SK-N-SH (cell line): ENCODE measurements at regions not wholly inside any gene's neighbourhood (a gene's known extent, or its start where the extent isn't known, plus 50 kb on each side); places are given as distances from the start of the nearest gene placed in this dataset.

Experiments used
- CTCF ChIA-PET: fragments of 300-600, 350-600 bp; formaldehyde crosslinking; extraction: SDS; loops from one replicate; lab custom pipeline; 2021; lab: Yijun Ruan, JAX
- POLR2A ChIA-PET: fragments of 350-600 bp; sonication (Branson Sonifier 250); formaldehyde crosslinking; extraction: SDS; loops from one replicate; lab custom pipeline; 2020; ENCODE audit warnings: antibody characterized with exemption, inconsistent platforms; lab: Yijun Ruan, JAX
- DNase-seq: peaks from one replicate; pipeline ENCODE4 v3.0.0; 2012
- H2AFZ ChIP-seq: fragments of 200-600 bp; sonication (generic); 2 replicates; pipeline ENCODE4 v1.8.1; 2016; ENCODE audit warnings: antibody characterized with exemption, mild to moderate bottlenecking, low read depth
- H3F3A ChIP-seq: fragments of 200-600 bp; sonication (generic); replicated peaks from 2 replicates; pipeline ENCODE3; 2016; ENCODE audit warnings: antibody characterized with exemption, mild to moderate bottlenecking; ENCODE audit not compliant: insufficient read depth
- H3K27ac ChIP-seq, 2 experiments: fragments of 200-500 bp in 1 of 2; fragments of 200-600 bp in 1 of 2; sonication (Bioruptor generic) in 1 of 2; sonication (generic), shearing (Covaris generic) in 1 of 2; 2 replicates each; pipeline versions ENCODE4 v1.5.1 to v1.6.1; 2014 to 2016; ENCODE audit warnings: low read depth in 2 of 2, inconsistent platforms in 1 of 2, low read length in 1 of 2, mild to moderate bottlenecking in 1 of 2, mixed read lengths in 1 of 2
- H3K27me3 ChIP-seq: fragments of 200-600 bp; sonication (generic), shearing (Covaris generic); 2 replicates; pipeline ENCODE4 v1.6.1; 2016; ENCODE audit warnings: mixed run types; ENCODE audit not compliant: insufficient read depth
- H3K36me3 ChIP-seq, 2 experiments: fragments of 200-500 bp in 1 of 2; fragments of 200-600 bp in 1 of 2; sonication (Bioruptor generic) in 1 of 2; sonication (generic) in 1 of 2; replicated peaks in 1 of 2; 2 replicates each; pipeline versions ENCODE3 to v1.5.1; 2014 to 2016; ENCODE audit warnings: low read length in 1 of 2, mild to moderate bottlenecking in 1 of 2; ENCODE audit not compliant: insufficient read depth in 2 of 2, control insufficient read depth in 1 of 2
- H3K4me1 ChIP-seq, 2 experiments: fragments of 200-500 bp in 1 of 2; fragments of 200-600 bp in 1 of 2; sonication (Bioruptor generic) in 1 of 2; sonication (generic), shearing (Covaris generic) in 1 of 2; 2 replicates each; pipeline versions ENCODE4 v1.5.1 to v1.6.1; 2014 to 2016; ENCODE audit warnings: low read depth in 1 of 2, low read length in 1 of 2, mixed run types in 1 of 2; ENCODE audit not compliant: insufficient read depth in 2 of 2, control insufficient read depth in 1 of 2
- H3K4me2 ChIP-seq: fragments of 200-600 bp; sonication (generic), shearing (Covaris generic); 2 replicates; pipeline ENCODE4 v1.6.1; 2017; ENCODE audit warnings: mixed run types
- H3K4me3 ChIP-seq, 2 experiments: fragments of 200-500 bp in 1 of 2; fragments of 200-600 bp in 1 of 2; sonication (Bioruptor generic) in 1 of 2; sonication (generic), shearing (Covaris generic) in 1 of 2; 2 replicates each; pipeline versions ENCODE4 v1.5.1 to v1.8.1; 2014 to 2016; ENCODE audit warnings: low read depth in 2 of 2, inconsistent platforms in 1 of 2, low read length in 1 of 2, mild to moderate bottlenecking in 1 of 2, mixed read lengths in 1 of 2, moderate library complexity in 1 of 2
- H3K79me2 ChIP-seq: fragments of 200-600 bp; sonication (generic); 2 replicates; pipeline ENCODE4 v1.8.1; 2017; ENCODE audit warnings: mild to moderate bottlenecking; ENCODE audit not compliant: insufficient read depth
- H3K9ac ChIP-seq: fragments of 200-600 bp; sonication (generic); 2 replicates; pipeline ENCODE4 v1.6.1; 2017; ENCODE audit warnings: mixed run types
- H3K9me2 ChIP-seq: fragments of 200-600 bp; sonication (generic); 2 replicates; pipeline ENCODE4 v1.6.1; 2017; ENCODE audit warnings: mixed run types
- H3K9me3 ChIP-seq: fragments of 200-600 bp; sonication (generic); 2 replicates; pipeline ENCODE4 v1.6.1; 2017; ENCODE audit warnings: mixed run types, mild to moderate bottlenecking, moderate library complexity
- H4K20me1 ChIP-seq: fragments of 200-600 bp; sonication (generic); 2 replicates; pipeline ENCODE4 v1.6.1; 2017; ENCODE audit warnings: mild to moderate bottlenecking, mixed run types; ENCODE audit not compliant: insufficient read depth
- CHD2 ChIP-seq: fragments of 150-350 bp; IDR thresholded peaks from 2 replicates; pipeline ENCODE4 v1.6.1; 2018; ENCODE audit warnings: low read length; ENCODE audit not compliant: partially characterized antibody
- EP300 ChIP-seq, 2 experiments: IDR thresholded peaks; 2 replicates each; pipeline versions ENCODE4 v1.4.0 to v1.6.1; 2012; ENCODE audit warnings: borderline replicate concordance in 1 of 2, low read depth in 1 of 2, low read length in 1 of 2
- EZH2phosphoT487 ChIP-seq: fragments of 200-600 bp; sonication (generic); IDR thresholded peaks from 2 replicates; pipeline ENCODE4 v1.6.1; 2017; ENCODE audit warnings: low read depth, mixed run types, mild to moderate bottlenecking, antibody characterized with exemption, moderate library complexity, borderline replicate concordance
- GATA2 ChIP-seq: sonication (generic); formaldehyde crosslinking; IDR thresholded peaks from 2 replicates; pipeline ENCODE4 v1.5.0; 2020; ENCODE audit warnings: mild to moderate bottlenecking, missing genetic modification reagents
- JUND ChIP-seq: IDR thresholded peaks from 2 replicates; pipeline ENCODE4 v1.4.0; 2012
- MXI1 ChIP-seq: IDR thresholded peaks from 2 replicates; pipeline ENCODE4 v1.6.1; 2012; ENCODE audit warnings: mild to moderate bottlenecking, low read depth, low read length, improper control_type of control experiment
- RCOR1 ChIP-seq: fragments of 150-350 bp; IDR thresholded peaks from 2 replicates; pipeline ENCODE4 v1.6.1; 2017; ENCODE audit warnings: antibody characterized with exemption, low read length
- RXRA ChIP-seq: IDR thresholded peaks from 2 replicates; pipeline ENCODE4 v1.4.0; 2012; ENCODE audit warnings: low read depth, mild to moderate bottlenecking, borderline replicate concordance
- SIN3A ChIP-seq: IDR thresholded peaks from 2 replicates; pipeline ENCODE4 v1.6.1; 2012; ENCODE audit warnings: low read depth, mild to moderate bottlenecking, low read length, moderate library complexity, borderline replicate concordance
- SMC3 ChIP-seq: IDR thresholded peaks from 2 replicates; pipeline ENCODE4 v1.6.1; 2012; ENCODE audit warnings: low read depth, low read length, improper control_type of control experiment
- TCF12 ChIP-seq: IDR thresholded peaks from 2 replicates; pipeline ENCODE4 v1.4.0; 2012
- TEAD4 ChIP-seq: IDR thresholded peaks from 2 replicates; pipeline ENCODE4 v1.4.0; 2012; ENCODE audit warnings: mild to moderate bottlenecking, borderline replicate concordance; ENCODE audit not compliant: insufficient read depth
- WGBS: methylation state at CpG from one replicate; pipeline ENCODE4 v1.1.6; 2017; ENCODE audit warnings: low lambda C conversion rate; 5-methylcytosine and 5-hydroxymethylcytosine counted together
- TF ChIP-seq, protein P1 (sequence below): IDR thresholded peaks from 2 replicates; pipeline ENCODE4 v1.4.0; 2012; ENCODE audit warnings: low read depth, borderline replicate concordance
- TF ChIP-seq, protein P2 (sequence below): IDR thresholded peaks from 2 replicates; pipeline ENCODE4 v1.4.0; 2012; ENCODE audit warnings: low read depth, borderline replicate concordance
- TF ChIP-seq, protein P3 (sequence below): fragments of 150-350 bp; IDR thresholded peaks from 2 replicates; pipeline ENCODE4 v1.6.1; 2017; ENCODE audit warnings: antibody characterized with exemption, low read length, low read depth, borderline replicate concordance
- TF ChIP-seq, protein P4 (sequence below): IDR thresholded peaks from 2 replicates; pipeline ENCODE4 v1.6.1; 2012; ENCODE audit warnings: mild to moderate bottlenecking, low read depth, low read length, moderate library complexity
- TF ChIP-seq, protein P5 (sequence below): fragments of 150-350 bp; IDR thresholded peaks from 2 replicates; pipeline ENCODE4 v1.6.1; 2016; ENCODE audit warnings: mild to moderate bottlenecking, low read depth, low read length
- TF ChIP-seq, protein P6 (sequence below): IDR thresholded peaks from 2 replicates; pipeline ENCODE4; 2012
- TF ChIP-seq, protein P7 (sequence below): fragments of 200-600 bp; sonication (generic); IDR thresholded peaks from 2 replicates; pipeline ENCODE4 v1.6.1; 2017; ENCODE audit warnings: antibody characterized with exemption, mild to moderate bottlenecking, moderate library complexity
- TF ChIP-seq, protein P8 (sequence below): IDR thresholded peaks from 2 replicates; pipeline ENCODE4 v1.4.0; 2012; ENCODE audit warnings: low read depth

DNA sequence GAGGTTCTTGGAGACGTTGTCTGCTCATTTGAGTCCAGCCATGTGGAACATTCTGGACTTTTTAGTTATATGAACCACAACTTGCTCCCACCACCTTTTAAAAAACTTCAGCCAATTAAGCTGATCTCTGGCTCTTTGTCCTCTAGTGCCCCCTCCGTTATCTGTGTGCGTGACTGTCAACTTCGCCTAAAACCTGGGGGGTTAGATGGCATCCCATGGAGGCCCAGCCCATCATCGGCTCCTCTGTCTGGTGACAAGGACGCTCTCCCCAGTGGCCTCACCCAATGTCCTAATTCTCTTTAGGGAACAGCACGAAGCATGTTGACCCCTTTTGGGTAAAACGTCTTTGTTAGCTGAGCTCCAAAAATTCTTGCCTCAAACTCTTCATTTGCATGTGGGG lies 341.0 kb upstream of the TNRC6C start:
- no peaks in the 10 kb centered on the region for H4K20me1 ChIP-seq
- CTCF ChIA-PET = interaction anchor here (1.0 to 1.2 kb wide), 2 partner anchors 10 to 187 kb away, joined by 3 read pairs; no protein-coding TSS in a partner anchor
- H2AFZ ChIP-seq = no peak overlapping the region
- no peaks in the 10 kb centered on the region for H3F3A ChIP-seq
- H3K4me3 ChIP-seq = no peak overlapping the region
- no peaks in the 10 kb centered on the region for H3K9me3 ChIP-seq
- H3K9me2 ChIP-seq = no peaks in the 10 kb centered on the region
- H3K9ac ChIP-seq = no peak overlapping the region
- H3K27ac ChIP-seq = no peak overlapping the region
- H3K4me2 ChIP-seq = no peak overlapping the region
- H3K36me3 ChIP-seq = no peaks in the 10 kb centered on the region
- DNase-seq = no peak
- 74% methylated on average over 8 of the region's 8 CpGs for WGBS
- no peaks in the 10 kb centered on the region; a peak in 1 of 4 replicates for H3K4me1 ChIP-seq
- H3K79me2 ChIP-seq = no peaks in the 10 kb centered on the region
- POLR2A ChIA-PET = no interaction called here
- TF ChIP-seq, protein P1, sequence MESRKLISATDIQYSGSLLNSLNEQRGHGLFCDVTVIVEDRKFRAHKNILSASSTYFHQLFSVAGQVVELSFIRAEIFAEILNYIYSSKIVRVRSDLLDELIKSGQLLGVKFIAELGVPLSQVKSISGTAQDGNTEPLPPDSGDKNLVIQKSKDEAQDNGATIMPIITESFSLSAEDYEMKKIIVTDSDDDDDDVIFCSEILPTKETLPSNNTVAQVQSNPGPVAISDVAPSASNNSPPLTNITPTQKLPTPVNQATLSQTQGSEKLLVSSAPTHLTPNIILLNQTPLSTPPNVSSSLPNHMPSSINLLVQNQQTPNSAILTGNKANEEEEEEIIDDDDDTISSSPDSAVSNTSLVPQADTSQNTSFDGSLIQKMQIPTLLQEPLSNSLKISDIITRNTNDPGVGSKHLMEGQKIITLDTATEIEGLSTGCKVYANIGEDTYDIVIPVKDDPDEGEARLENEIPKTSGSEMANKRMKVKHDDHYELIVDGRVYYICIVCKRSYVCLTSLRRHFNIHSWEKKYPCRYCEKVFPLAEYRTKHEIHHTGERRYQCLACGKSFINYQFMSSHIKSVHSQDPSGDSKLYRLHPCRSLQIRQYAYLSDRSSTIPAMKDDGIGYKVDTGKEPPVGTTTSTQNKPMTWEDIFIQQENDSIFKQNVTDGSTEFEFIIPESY = no peak
- no peak for TF ChIP-seq GATA2 (CRISPR knock-in tag)
- TF ChIP-seq SIN3A = no peak
- TF ChIP-seq MXI1 = no peak
- TF ChIP-seq JUND = no peak
- no peak for TF ChIP-seq EP300 (IDR thresholded peaks at IDR 0.05; ENCODE audit: borderline replicate concordance in 1 of 2, low read depth in 1 of 2, low read length in 1 of 2)
- TF ChIP-seq, protein P2, sequence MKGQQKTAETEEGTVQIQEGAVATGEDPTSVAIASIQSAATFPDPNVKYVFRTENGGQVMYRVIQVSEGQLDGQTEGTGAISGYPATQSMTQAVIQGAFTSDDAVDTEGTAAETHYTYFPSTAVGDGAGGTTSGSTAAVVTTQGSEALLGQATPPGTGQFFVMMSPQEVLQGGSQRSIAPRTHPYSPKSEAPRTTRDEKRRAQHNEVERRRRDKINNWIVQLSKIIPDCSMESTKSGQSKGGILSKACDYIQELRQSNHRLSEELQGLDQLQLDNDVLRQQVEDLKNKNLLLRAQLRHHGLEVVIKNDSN = no peak
- no peak for TF ChIP-seq TEAD4
- TF ChIP-seq, protein P3, sequence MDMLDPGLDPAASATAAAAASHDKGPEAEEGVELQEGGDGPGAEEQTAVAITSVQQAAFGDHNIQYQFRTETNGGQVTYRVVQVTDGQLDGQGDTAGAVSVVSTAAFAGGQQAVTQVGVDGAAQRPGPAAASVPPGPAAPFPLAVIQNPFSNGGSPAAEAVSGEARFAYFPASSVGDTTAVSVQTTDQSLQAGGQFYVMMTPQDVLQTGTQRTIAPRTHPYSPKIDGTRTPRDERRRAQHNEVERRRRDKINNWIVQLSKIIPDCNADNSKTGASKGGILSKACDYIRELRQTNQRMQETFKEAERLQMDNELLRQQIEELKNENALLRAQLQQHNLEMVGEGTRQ = no peak
- no peak for TF ChIP-seq TCF12
- TF ChIP-seq RCOR1 = no peak
- TF ChIP-seq, protein P4, sequence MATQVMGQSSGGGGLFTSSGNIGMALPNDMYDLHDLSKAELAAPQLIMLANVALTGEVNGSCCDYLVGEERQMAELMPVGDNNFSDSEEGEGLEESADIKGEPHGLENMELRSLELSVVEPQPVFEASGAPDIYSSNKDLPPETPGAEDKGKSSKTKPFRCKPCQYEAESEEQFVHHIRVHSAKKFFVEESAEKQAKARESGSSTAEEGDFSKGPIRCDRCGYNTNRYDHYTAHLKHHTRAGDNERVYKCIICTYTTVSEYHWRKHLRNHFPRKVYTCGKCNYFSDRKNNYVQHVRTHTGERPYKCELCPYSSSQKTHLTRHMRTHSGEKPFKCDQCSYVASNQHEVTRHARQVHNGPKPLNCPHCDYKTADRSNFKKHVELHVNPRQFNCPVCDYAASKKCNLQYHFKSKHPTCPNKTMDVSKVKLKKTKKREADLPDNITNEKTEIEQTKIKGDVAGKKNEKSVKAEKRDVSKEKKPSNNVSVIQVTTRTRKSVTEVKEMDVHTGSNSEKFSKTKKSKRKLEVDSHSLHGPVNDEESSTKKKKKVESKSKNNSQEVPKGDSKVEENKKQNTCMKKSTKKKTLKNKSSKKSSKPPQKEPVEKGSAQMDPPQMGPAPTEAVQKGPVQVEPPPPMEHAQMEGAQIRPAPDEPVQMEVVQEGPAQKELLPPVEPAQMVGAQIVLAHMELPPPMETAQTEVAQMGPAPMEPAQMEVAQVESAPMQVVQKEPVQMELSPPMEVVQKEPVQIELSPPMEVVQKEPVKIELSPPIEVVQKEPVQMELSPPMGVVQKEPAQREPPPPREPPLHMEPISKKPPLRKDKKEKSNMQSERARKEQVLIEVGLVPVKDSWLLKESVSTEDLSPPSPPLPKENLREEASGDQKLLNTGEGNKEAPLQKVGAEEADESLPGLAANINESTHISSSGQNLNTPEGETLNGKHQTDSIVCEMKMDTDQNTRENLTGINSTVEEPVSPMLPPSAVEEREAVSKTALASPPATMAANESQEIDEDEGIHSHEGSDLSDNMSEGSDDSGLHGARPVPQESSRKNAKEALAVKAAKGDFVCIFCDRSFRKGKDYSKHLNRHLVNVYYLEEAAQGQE = no peak
- TF ChIP-seq EZH2phosphoT487 = no peak
- no peak for TF ChIP-seq SMC3
- TF ChIP-seq, protein P5, sequence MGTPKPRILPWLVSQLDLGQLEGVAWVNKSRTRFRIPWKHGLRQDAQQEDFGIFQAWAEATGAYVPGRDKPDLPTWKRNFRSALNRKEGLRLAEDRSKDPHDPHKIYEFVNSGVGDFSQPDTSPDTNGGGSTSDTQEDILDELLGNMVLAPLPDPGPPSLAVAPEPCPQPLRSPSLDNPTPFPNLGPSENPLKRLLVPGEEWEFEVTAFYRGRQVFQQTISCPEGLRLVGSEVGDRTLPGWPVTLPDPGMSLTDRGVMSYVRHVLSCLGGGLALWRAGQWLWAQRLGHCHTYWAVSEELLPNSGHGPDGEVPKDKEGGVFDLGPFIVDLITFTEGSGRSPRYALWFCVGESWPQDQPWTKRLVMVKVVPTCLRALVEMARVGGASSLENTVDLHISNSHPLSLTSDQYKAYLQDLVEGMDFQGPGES = no peak
- TF ChIP-seq, protein P6, sequence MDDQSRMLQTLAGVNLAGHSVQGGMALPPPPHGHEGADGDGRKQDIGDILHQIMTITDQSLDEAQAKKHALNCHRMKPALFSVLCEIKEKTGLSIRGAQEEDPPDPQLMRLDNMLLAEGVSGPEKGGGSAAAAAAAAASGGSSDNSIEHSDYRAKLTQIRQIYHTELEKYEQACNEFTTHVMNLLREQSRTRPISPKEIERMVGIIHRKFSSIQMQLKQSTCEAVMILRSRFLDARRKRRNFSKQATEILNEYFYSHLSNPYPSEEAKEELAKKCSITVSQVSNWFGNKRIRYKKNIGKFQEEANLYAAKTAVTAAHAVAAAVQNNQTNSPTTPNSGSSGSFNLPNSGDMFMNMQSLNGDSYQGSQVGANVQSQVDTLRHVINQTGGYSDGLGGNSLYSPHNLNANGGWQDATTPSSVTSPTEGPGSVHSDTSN = no peak
- TF ChIP-seq RXRA = no peak
- TF ChIP-seq CHD2 = no peak
- TF ChIP-seq, protein P7, sequence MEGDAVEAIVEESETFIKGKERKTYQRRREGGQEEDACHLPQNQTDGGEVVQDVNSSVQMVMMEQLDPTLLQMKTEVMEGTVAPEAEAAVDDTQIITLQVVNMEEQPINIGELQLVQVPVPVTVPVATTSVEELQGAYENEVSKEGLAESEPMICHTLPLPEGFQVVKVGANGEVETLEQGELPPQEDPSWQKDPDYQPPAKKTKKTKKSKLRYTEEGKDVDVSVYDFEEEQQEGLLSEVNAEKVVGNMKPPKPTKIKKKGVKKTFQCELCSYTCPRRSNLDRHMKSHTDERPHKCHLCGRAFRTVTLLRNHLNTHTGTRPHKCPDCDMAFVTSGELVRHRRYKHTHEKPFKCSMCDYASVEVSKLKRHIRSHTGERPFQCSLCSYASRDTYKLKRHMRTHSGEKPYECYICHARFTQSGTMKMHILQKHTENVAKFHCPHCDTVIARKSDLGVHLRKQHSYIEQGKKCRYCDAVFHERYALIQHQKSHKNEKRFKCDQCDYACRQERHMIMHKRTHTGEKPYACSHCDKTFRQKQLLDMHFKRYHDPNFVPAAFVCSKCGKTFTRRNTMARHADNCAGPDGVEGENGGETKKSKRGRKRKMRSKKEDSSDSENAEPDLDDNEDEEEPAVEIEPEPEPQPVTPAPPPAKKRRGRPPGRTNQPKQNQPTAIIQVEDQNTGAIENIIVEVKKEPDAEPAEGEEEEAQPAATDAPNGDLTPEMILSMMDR = no peak
- TF ChIP-seq, protein P8, sequence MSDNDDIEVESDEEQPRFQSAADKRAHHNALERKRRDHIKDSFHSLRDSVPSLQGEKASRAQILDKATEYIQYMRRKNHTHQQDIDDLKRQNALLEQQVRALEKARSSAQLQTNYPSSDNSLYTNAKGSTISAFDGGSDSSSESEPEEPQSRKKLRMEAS = no peak
- H3K27me3 ChIP-seq = peaks cover under 1% of the 10 kb centered on the region; the same call in 1 of the 2 replicates
